Non-pigmented ciliary epithelial cell (primary cell): ENCODE measurements at regions not wholly inside any gene's neighbourhood (a gene's known extent, or its start where the extent isn't known, plus 50 kb on each side); places are given as distances from the start of the nearest gene placed in this dataset.
"Not testable (repeated sequence)": the region's sequence is repeated elsewhere in the genome, so short reads cannot be mapped to it uniquely, and the experiment has no call there.

Experiments used
- DNase-seq: peaks from one replicate; pipeline ENCODE4 v3.0.0-alpha.2; 2010; ENCODE audit warnings: low read depth

DNA sequence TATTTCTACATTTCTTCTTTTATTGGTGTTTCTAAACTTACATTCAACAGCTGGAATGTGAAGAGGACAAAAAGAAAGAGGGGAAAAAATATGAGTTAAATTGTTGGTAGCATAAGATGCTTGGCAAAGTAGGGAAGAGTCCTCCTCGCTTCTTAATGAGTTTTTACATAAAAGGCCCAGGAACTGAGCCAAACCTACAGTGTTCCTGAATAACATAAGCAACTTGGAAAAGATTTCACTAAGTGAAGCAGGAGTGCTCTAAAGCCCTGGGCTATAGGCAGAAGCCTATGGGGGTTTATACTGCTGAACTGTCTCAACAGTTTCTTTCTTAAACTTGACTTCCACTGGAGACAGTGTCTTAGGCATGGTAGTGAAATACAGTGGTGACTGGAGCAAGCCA is 115.0 kb upstream of the USP25 start:
- no peak for DNase-seq

GRCh38 chr21:15616864-15617574 is 112.8 kb upstream of the USP25 start:
- DNase-seq = no peak

DNA sequence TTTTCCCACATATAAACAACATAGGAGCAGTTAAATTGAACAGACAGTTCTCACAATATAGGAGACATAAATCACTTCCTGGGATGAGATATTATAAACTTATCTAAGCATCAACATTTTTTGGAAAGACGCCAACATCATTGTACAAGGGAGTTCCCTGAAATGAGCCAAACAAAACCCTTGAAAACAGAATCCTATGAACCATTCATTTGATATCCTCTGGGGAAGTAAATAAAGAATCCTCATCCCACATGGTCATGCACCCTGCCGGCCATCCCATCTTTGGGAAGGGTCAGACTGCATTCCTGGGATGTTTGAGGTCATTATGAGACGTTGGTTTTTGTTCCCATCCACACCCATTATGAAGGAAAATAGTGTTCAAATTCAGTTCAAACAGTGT is 111.8 kb upstream of the USP25 start:
- peak; percentile 50 for DNase-seq

GRCh38 chr21:15620892-15621291 is 108.9 kb upstream of the USP25 start:
- DNase-seq = no peak

GRCh38 chr21:15624646-15625045 is 105.1 kb upstream of the USP25 start:
- no peak for DNase-seq

GRCh38 chr21:15625363-15625762 is 104.4 kb upstream of the USP25 start:
- no peak for DNase-seq

DNA sequence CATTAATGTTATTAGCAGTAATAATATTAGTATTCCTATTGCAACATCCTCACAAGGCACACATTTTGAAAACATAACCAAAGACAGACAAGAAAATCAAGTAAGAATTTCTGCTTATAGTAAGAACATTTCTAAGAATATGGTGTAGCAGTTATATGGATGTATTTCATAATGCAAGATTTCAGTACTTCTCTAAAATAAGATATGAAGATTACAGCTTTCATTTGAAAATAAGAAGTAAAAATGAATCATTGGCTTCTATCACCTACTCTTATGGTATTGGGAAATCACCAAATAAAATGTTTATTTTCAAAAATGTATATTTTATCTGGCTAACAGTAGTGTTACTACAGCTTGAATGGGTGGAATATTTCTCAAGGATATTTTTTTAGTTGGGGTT is 103.8 kb upstream of the USP25 start:
- no peak for DNase-seq

- no peak for DNase-seq
Measured at GRCh38 chr21:15627011-15627410, 102.8 kb upstream of the USP25 start.

GRCh38 chr21:15627823-15628222 is 102.0 kb upstream of the USP25 start:
- DNase-seq = no peak

GRCh38 chr21:15631342-15631741 is 98.4 kb upstream of the USP25 start:
- peak; percentile 26 for DNase-seq

DNA sequence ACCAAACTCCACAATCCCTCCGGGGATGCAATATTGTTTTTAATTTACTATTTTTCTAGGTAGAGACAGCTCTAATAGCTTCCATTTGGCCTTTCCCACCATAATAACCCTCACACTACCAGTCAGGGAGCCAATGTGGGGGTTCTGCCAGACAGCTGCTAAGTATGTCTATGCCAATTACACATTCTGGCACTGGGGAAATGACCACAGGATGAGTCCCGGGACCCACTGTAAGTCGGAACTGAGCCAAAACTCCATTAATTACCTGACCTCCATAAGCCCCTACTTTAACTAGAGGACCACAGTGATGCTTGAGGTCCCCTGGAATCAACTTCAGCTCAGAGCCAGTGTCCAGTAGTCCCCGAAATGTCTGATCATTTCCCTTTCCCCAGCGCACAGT is 95.2 kb upstream of the USP25 start:
- not testable (repeated sequence) for DNase-seq

- DNase-seq = no peak
Measured at GRCh38 chr21:15638856-15639549, 90.8 kb upstream of the USP25 start.

DNA sequence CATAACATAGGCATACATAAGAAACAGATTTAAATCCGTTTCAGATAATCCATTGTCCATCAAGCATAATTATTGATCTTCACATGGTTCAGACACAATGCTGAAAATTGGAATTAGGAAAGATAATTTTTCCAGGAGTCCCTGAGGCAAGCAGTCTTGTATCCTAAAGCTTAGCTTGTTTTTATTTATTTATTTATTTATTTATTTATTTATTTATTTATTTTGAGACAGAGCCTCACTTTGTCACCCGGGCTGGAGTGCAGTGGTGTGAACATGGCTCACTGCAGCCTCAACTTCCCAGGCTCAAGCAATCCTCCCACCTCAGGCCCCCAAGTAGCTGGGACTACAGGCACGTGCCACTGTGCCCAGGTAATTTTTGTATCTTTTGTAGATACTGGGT is 89.7 kb upstream of the USP25 start:
- not testable (repeated sequence) for DNase-seq

DNA sequence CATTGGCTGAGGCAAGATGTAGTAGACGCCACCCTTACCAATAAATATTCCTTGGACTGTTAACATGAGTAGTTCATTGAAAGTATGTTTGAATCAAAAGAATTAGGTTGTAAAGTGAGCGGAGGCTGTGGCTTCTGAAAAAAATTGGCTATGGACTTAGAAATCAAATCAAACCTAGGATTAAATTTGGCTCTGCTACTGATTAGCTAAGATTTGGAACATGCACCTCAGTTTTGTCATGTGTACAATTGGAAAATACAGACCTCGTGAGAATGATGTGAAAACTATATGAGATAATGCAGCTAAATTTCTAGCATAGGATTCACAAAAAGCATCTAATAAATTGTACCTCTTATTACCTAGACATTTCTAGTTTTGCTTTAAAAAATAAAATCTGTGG is 85.3 kb upstream of the USP25 start:
- DNase-seq = no peak

- DNase-seq = no peak
Measured at GRCh38 chr21:15645830-15646229, 84.0 kb upstream of the USP25 start.

DNA sequence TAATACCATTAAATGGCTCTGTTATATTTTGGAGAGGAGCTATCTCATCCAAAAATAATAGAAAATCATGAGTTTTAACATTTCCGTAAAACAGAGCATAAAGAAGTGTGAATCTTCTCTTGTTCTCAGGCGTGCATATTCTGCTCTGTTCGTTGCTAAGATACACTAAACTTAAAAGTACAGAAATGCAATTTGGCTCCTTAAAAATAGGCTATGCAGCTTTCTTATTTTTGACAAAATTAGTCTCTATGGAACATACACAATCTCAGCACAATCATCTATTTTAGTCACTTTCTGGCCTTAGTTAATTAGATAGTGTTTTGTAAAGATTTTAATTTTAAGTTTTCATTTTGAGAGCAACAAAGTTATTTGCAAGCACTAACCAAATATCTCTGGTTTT is 79.0 kb upstream of the USP25 start:
- no peak for DNase-seq

DNA sequence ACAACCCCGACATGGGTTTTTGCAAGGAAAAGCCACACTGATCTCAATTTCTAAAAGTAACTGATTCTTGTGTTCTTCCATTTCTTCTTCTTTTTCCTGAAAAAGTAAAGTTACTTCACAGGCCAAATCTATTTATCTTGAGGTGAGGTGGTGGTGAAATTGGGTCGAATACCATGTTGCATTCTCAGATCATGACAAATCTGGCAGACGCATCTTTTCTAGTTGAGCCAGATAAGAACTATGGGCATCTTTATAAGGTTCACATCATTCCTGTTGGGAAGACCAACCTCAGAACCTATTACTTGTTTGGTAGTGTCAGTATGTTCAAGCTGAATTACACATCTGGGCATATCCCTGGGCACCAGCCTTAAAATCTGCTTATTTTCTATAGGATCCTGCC is 78.6 kb upstream of the USP25 start:
- no peak for DNase-seq

DNA sequence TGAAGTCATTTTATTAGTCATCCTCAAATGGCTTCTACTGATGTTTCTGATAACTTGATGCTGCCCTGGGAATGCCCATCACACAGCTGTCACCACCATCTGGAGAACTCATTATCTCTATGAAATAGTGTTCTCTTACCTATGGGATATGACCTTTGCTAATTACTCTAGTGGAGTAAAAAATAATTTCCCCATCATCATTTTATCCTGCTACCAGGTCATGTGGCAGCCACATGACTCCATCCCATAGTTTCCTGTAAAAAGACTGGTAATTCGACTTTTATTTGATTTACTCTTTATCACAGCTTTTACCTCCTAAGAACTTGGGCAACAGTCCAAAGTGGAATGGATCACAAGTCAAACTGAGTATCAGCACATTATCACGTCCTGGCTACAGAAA is 76.1 kb upstream of the USP25 start:
- DNase-seq = no peak

DNA sequence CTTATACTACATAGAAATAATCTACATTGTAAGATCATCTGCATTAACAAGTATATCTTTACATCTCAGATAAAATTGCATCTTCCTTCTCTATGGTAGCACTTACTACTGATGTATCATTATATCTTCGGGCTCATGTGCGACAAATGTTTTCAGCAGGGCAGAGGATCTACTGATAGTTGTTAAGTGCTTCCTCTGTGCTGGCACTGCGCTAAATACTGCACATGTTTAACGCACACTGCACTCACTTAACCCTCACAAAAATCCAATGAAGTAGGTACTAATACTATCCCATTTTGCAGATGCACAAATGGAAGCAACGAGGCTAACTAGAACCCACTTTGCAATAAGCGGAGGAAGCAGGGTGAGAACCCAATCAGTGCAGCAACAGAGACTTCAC is 75.6 kb upstream of the USP25 start:
- no peak for DNase-seq

DNA sequence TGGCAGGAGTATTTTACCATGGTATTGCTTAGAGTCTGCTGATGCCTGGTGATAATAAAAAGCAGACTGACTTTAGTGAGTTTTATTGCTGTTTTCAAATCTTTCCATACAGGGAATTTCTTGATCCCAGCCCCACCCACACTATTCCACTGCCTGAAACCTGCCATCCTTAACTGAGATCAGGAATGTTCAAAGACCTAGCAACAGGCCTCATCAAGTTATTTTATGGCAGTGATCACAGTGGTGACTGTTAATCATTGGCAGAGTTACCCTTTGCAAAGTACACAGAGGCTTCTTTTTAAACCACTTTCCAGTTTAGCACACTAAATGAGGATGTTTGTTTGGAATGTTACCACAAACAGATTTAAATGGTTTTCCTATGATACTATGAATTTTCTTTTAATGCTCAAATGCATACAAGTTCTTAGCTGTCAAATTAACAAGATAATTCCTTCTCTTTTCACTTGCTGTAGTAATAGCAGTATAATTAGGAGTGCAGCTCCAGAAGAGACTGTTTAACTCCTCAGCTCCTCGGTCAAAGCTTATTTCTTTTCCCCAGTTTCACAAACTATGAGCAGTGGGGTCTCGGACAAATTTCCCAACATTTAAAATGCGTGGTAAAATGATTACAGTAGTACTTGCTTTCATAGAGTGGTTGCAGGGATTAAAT is 69.9 kb upstream of the USP25 start:
- DNase-seq = no peak

GRCh38 chr21:15660423-15660804 is 69.4 kb upstream of the USP25 start:
- no peak for DNase-seq

GRCh38 chr21:15667010-15667409 is 62.8 kb upstream of the USP25 start:
- no peak for DNase-seq

DNA sequence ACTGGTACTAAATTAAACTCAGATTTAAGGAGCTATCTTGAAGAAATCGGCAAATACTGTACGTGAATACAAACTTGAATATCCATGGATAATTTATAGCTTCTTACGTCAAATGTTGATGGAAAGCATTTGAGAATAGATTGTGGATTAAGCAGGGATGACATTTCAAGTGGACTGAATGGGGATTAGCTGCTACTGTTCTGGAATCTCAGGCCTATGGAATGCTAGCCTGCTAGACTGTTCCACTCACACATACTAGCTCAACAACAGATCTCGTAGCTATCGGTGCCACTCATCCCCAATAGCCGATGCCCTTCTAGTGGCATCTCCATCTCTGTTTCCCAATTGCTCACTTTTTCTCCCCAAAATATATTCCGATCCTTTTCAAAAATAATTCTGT is 62.0 kb upstream of the USP25 start:
- DNase-seq = no peak
